ENCODE measurements at regions not wholly inside any gene's neighbourhood (a gene's known extent, or its start where the extent isn't known, plus 50 kb on each side); places are given as distances from the start of the nearest gene placed in this dataset.
A peak's percentile ranks its signal among the peaks of the same experiment; 100 is the strongest.
"Not testable (repeated sequence)": the region's sequence is repeated elsewhere in the genome, so short reads cannot be mapped to it uniquely, and the experiment has no call there.

DNA sequence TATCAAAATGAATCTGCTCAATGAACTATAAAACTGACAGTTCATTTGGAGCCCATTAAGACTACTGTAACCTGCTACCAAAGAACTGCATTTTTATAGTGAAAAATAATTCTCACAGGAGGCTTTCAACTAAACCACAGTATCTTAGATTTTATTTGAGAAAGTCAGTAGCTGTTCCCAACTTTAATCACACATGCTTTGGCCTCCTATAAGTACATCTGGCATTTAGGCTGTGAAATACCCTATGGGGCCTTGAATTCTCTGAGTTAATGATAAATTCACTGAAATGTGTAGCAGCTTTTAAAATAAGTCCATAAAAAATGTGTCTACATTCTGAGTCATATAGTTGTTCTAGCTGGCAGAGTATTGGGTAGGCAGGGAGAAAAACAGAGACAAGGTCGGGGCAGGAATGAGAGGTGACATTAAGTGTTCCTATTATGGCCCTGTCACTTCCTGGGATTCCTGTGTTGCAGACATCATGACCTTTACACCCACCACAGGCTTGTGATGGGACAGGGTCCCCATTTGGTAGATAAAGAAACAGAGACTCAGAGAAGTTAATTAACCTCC lies 588.8 kb downstream of the REEP3 start:
- no peak for DNase-seq (ENCODE audit: low read depth)

DNA sequence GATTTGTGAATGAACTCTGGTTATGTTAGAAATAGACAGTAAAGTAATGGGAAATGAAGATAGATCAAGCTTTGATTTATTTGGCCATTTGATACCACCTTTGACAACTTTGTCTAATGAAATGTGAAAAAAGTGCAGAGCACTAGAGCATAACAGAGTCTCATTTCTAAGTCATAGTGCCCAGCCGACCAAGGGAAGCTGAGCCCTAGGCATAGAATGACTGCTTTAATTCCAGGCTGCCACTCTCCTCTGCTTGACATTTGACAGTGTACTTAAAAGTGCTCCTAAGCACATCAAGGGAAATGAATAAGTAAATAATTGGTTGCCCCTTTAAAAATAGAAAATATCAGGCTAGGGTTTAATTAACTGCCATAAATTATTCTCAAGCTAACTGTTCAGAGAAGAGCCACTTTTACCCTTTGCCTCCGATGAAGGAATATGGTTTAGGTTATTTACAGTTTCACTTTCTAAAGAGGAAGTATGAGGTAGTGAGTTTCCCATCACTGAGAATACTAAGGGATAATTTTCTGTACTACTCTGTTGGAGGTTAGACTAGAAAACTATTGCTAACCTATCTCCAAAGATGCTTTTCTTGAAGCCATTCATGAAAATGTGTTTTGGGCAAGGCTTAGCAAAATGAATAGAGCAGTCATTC lies 591.6 kb downstream of the REEP3 start:
- DNase-seq (ENCODE audit: low read depth), result no peak

GRCh38 chr10:64113375-64113774 lies 592.2 kb downstream of the REEP3 start:
- DNase-seq (ENCODE audit: low read depth), result no peak

- no peak for DNase-seq (ENCODE audit: low read depth)
Measured at GRCh38 chr10:64113792-64114191, 592.6 kb downstream of the REEP3 start.

GRCh38 chr10:64115471-64115870 lies 594.3 kb downstream of the REEP3 start:
- no peak for DNase-seq (ENCODE audit: low read depth)

GRCh38 chr10:64115908-64116643 lies 594.9 kb downstream of the REEP3 start:
- DNase-seq (ENCODE audit: low read depth), result peak; percentile 5

DNA sequence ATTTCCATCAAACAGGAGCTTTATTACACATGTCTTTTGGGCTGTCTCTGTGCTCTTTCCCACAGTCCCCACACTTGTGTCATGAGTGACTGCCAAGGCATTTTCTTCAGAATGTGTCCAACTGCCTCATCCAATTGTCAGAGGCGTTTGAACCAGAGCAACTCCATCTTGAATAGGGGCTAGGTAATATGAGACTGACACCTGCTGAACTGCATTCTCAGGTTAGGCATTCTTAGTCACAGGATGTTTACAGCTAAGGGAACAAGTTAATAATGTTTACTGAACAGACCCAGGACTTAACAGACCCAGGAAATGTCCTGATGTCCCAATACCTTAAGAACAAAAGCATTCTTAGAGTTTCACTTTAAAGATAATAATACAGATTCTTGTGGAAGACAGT lies 595.5 kb downstream of the REEP3 start:
- peak; percentile 2 for DNase-seq (ENCODE audit: low read depth)

GRCh38 chr10:64118736-64119135 lies 597.5 kb downstream of the REEP3 start:
- DNase-seq (ENCODE audit: low read depth), result no peak

DNA sequence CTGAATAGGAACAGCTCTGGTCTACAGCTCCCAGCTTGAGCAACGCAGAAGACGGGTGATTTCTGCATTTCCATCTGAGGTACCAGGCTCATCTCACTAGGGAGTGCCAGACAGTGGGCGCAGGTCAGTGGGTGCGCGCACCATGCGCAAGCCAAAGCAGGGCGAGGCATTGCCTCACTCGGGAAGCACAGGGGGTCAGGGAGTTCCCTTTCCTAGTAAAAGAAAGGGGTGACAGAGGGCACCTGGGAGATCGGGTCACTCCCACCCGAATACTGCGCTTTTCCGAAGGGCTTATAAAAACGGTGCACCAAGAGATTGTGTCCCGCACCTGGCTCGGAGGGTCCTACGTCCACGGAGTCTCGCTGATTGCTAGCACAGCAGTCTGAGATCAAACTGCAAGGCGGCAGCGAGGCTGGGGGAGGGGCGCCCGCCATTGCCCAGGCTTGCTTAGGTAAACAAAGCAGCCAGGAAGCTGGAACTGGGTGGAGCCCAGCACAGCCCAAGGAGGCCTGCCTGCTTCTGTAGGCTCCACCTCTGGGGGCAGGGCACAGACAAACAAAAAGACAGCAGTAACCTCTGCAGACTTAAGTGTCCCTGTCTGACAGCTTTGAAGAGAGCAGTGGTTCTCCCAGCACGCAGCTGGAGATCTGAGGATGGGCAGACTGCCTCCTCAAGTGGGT lies 599.2 kb downstream of the REEP3 start:
- not testable (repeated sequence) for DNase-seq (ENCODE audit: low read depth)

GRCh38 chr10:64130152-64130551 lies 609.0 kb downstream of the REEP3 start:
- DNase-seq (ENCODE audit: low read depth), result no peak

- DNase-seq (ENCODE audit: low read depth), result no peak
Measured at GRCh38 chr10:64134676-64135075, 613.5 kb downstream of the REEP3 start.

- DNase-seq (ENCODE audit: low read depth), result no peak
Measured at GRCh38 chr10:64142395-64142794, 621.2 kb downstream of the REEP3 start.

DNA sequence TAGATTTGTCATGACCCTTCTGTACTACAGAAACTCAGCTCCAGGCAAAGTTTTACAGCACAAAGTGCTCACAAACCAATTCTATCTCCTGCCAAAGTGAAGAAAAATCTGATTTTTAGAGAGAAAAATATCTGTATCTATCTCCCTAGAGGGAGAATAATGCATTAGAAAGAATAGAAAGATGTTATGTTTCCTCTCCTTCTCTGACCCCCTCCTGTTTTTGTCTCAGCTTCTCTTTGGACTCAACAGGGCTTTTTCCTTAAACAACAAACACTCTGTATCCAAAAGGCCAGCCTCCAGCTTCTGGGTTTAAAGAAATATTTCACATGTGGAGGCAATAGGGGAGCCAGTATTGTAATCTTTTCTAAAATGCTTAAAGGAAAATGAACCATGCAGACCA lies 627.4 kb downstream of the REEP3 start:
- DNase-seq (ENCODE audit: low read depth), result no peak

GRCh38 chr10:64156166-64156565 lies 635.0 kb downstream of the REEP3 start:
- no peak for DNase-seq (ENCODE audit: low read depth)

GRCh38 chr10:64158551-64158950 lies 637.4 kb downstream of the REEP3 start:
- DNase-seq (ENCODE audit: low read depth), result no peak

DNA sequence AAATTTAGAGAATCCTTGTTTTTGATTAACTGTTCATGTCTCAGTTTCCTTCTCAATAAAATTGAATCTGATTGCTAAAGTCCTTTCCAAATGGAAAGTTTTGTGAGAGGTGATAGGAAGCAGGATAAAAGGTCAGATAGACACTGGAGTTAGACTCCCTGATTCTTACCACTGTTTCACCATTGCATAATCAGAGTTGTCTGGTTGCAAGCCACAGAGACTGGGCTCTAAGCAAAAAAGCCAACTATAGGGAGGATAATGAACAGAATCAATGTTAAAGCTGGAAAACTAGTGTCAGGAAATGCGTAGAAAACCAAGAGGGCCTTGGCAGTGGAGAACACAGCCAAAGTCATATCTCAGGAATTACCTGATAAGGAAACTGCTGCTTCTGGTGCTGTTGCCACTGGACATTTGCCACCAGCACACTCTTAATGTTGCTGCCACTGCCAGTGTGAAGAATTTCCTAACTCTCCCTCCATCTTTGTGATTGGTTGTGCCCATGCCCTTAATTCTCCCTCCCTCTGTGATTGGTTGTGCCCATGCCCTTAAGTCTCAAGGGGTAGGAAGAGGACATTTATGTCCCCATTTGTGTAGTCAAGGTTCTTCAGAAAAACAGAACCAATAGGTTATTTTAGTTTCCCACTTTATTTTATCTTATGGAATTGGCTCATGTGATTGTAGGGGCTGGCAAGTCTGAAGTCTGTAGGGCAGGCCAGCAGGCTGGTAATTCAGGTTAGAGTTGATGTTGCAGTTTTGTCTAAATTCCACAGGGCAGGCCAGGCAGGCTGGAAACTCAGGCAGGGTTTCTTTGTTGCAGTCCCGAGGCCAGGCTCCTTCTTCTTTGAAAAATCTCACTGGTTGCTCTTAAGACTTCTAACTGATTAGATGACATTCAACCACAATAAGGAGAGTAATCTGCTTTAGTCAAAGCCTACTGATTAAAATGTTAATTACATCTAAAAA lies 639.0 kb downstream of the REEP3 start:
- no peak for DNase-seq (ENCODE audit: low read depth)

DNA sequence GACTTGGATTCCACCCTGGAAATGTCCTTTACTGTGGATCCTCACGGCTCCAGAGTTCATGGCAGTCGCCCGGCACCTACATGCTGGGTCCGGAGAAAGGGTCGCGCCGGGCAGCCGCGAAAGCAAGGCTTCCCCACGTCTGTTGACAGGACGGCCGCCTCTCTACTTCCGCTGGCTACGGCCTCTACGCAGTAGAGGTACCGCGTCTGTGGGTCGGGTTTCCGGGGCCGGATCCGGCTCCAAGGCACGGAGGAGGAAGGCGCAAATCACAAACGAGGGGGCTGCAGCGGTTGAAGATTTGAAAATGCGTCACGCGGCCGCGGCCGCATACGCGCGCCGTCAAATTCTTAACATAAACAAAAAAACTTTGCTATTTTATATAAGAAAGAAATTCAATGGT lies 649.6 kb downstream of the REEP3 start:
- no peak for DNase-seq (ENCODE audit: low read depth)

DNA sequence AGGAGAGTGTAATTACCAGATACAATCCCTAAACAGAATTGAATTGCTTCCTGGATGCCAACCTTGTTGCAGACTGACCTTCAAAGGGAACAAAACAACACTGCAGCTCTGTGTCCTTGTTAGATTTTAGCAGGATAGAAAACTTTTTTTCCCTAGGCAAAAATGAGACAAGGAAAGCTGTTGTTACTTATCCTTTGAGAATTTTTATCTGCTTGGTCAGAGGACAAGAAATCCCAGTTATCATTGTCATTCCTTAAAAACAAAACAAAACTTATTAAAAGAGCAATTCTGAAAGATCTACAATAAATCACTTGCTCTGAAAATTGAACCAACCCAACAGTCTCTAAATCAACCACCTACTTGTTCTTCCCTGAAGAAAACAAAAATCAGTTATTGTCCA lies 652.6 kb downstream of the REEP3 start:
- DNase-seq (ENCODE audit: low read depth), result no peak

GRCh38 chr10:64174666-64175255 lies 653.6 kb downstream of the REEP3 start:
- DNase-seq (ENCODE audit: low read depth), result no peak

GRCh38 chr10:64175271-64175962 lies 654.2 kb downstream of the REEP3 start:
- no peak for DNase-seq (ENCODE audit: low read depth)
